WTC11 (cell line): ENCODE measurements at regions not wholly inside any gene's neighbourhood (a gene's known extent, or its start where the extent isn't known, plus 50 kb on each side); places are given as distances from the start of the nearest gene placed in this dataset.

ENCODE experiments used
- ATAC-seq: fragments of 200-7000 bp; cut with Tn5 transposase; 2 replicates; pipeline ENCODE4 v1.10.0; 2021; ENCODE audit warnings: mild to moderate bottlenecking, moderate library complexity
- CTCF ChIA-PET: fragments of 300-600 bp; sonication (Branson Sonifier 250); formaldehyde crosslinking; loops from one replicate; lab custom pipeline; 2021; ENCODE audit warnings: antibody characterized with exemption; lab: Charles Lee
- POLR2A ChIA-PET: fragments of 350-600 bp; sonication (Branson Sonifier 250); formaldehyde crosslinking; loops from one replicate; lab custom pipeline; 2021; ENCODE audit warnings: antibody characterized with exemption; lab: Charles Lee
- DNase-seq: peaks from one replicate; pipeline ENCODE4 v3.0.0; 2021; ENCODE audit warnings: low spot score
- H3K27ac Mint-ChIP-seq: 2 replicates; pipeline ENCODE4 v1.8.0; 2021; ENCODE audit warnings: mixed read lengths
- H3K27me3 Mint-ChIP-seq: 2 replicates; pipeline ENCODE4 v1.8.0; 2021; ENCODE audit warnings: low read depth, mild to moderate bottlenecking, moderate library complexity, mixed read lengths
- H3K36me3 Mint-ChIP-seq: 2 replicates; pipeline ENCODE4 v1.8.0; 2021; ENCODE audit warnings: mixed read lengths
- H3K4me1 Mint-ChIP-seq: 2 replicates; pipeline ENCODE4 v1.8.0; 2022; ENCODE audit warnings: mixed read lengths
- H3K4me3 Mint-ChIP-seq: 2 replicates; pipeline ENCODE4 v1.8.0; 2021; ENCODE audit warnings: mild to moderate bottlenecking, moderate library complexity, mixed read lengths
- H3K9me3 Mint-ChIP-seq: 2 replicates; pipeline ENCODE4 v1.8.0; 2021; ENCODE audit warnings: mixed read lengths
- ATF1 ChIP-seq: sonication (generic); formaldehyde crosslinking; IDR thresholded peaks from 2 replicates; pipeline ENCODE4 v1.8.1; 2023; ENCODE audit warnings: mild to moderate bottlenecking, moderate library complexity, missing genetic modification reagents
- CBFB ChIP-seq: sonication (generic); formaldehyde crosslinking; IDR thresholded peaks from 2 replicates; pipeline ENCODE4 v1.8.1; 2022; ENCODE audit warnings: mild to moderate bottlenecking, low read depth, missing genetic modification reagents
- CTCF ChIP-seq: fragments of 200-600 bp; IDR thresholded peaks from 2 replicates; pipeline ENCODE4 v1.8.0; 2022; ENCODE audit warnings: antibody characterized with exemption
- E2F1 ChIP-seq: sonication (generic); formaldehyde crosslinking; IDR thresholded peaks from 2 replicates; pipeline ENCODE4 v1.8.0; 2022; ENCODE audit warnings: mild to moderate bottlenecking, missing genetic modification reagents
- E2F4 ChIP-seq: sonication (generic); formaldehyde crosslinking; IDR thresholded peaks from 2 replicates; pipeline ENCODE4 v1.8.1; 2022; ENCODE audit warnings: low read depth, mild to moderate bottlenecking, moderate library complexity, missing genetic modification reagents, borderline replicate concordance
- ESRRA ChIP-seq: sonication (generic); formaldehyde crosslinking; IDR thresholded peaks from 2 replicates; pipeline ENCODE4 v1.8.1; 2022; ENCODE audit warnings: mild to moderate bottlenecking, missing genetic modification reagents, borderline replicate concordance
- HMGA2 ChIP-seq: fragments of 250-450 bp; sonication (Bioruptor Pico); IDR thresholded peaks from 2 replicates; pipeline ENCODE4 v1.4.0; 2021; ENCODE audit warnings: mild to moderate bottlenecking, moderate library complexity
- JAZF1 ChIP-seq: fragments of 250-450 bp; sonication (Bioruptor Pico); IDR thresholded peaks from 2 replicates; pipeline ENCODE4 v1.9.0; 2021; ENCODE audit warnings: moderate library complexity, mild to moderate bottlenecking, inconsistent platforms
- MXD4 ChIP-seq: fragments of 250-450 bp; sonication (Bioruptor Pico); IDR thresholded peaks from 2 replicates; pipeline ENCODE4 v1.8.0; 2021; ENCODE audit warnings: mild to moderate bottlenecking, moderate library complexity, borderline replicate concordance
- MYBL2 ChIP-seq: sonication (generic); formaldehyde crosslinking; IDR thresholded peaks from 2 replicates; pipeline ENCODE4 v1.8.1; 2023; ENCODE audit warnings: mild to moderate bottlenecking, moderate library complexity, missing genetic modification reagents
- NFATC4 ChIP-seq: fragments of 250-450 bp; sonication (Bioruptor Pico); IDR thresholded peaks from 2 replicates; pipeline ENCODE4 v1.9.0; 2021; ENCODE audit warnings: mild to moderate bottlenecking
- NFYB ChIP-seq: sonication (generic); formaldehyde crosslinking; conservative IDR thresholded peaks from 2 replicates; pipeline ENCODE4 v1.8.0; 2022; ENCODE audit warnings: low read depth, missing genetic modification reagents
- NR1H2 ChIP-seq: sonication (generic); formaldehyde crosslinking; IDR thresholded peaks from 2 replicates; pipeline ENCODE4 v1.9.0; 2021; ENCODE audit warnings: mild to moderate bottlenecking, moderate library complexity, missing genetic modification reagents
- NR2C2 ChIP-seq: sonication (generic); formaldehyde crosslinking; IDR thresholded peaks from 2 replicates; pipeline ENCODE4 v1.8.0; 2022; ENCODE audit warnings: mild to moderate bottlenecking, missing genetic modification reagents
- NR3C1 ChIP-seq: sonication (generic); formaldehyde crosslinking; conservative IDR thresholded peaks from 2 replicates; pipeline ENCODE4 v1.8.1; 2023; ENCODE audit warnings: low read depth, mild to moderate bottlenecking, missing genetic modification reagents
- RELA ChIP-seq: sonication (generic); formaldehyde crosslinking; IDR thresholded peaks from 2 replicates; pipeline ENCODE4 v1.8.1; 2022; ENCODE audit warnings: missing genetic modification reagents, mild to moderate bottlenecking, borderline replicate concordance
- SP1 ChIP-seq: sonication (generic); formaldehyde crosslinking; conservative IDR thresholded peaks from 2 replicates; pipeline ENCODE4 v1.8.1; 2022; ENCODE audit warnings: missing genetic modification reagents
- TCF7 ChIP-seq: sonication (generic); formaldehyde crosslinking; IDR thresholded peaks from 2 replicates; pipeline ENCODE4 v1.8.0; 2022; ENCODE audit warnings: mild to moderate bottlenecking, low read depth, missing genetic modification reagents, moderate library complexity
- ZNF532 ChIP-seq: fragments of 250-450 bp; sonication (Bioruptor Pico); IDR thresholded peaks from 2 replicates; pipeline ENCODE4 v1.9.0; 2021; ENCODE audit warnings: mild to moderate bottlenecking, borderline replicate concordance
- TF ChIP-seq, protein P1 (sequence below): sonication (generic); formaldehyde crosslinking; conservative IDR thresholded peaks from 2 replicates; pipeline ENCODE4 v1.8.1; 2022; ENCODE audit warnings: mild to moderate bottlenecking, missing genetic modification reagents
- TF ChIP-seq, protein P2 (sequence below): sonication (generic); formaldehyde crosslinking; IDR thresholded peaks from 2 replicates; pipeline ENCODE4 v1.8.1; 2023; ENCODE audit warnings: mild to moderate bottlenecking, missing genetic modification reagents
- TF ChIP-seq, protein P3 (sequence below): fragments of 250-450 bp; sonication (Bioruptor Pico); IDR thresholded peaks from 2 replicates; pipeline ENCODE4 v2.1.2; 2022; ENCODE audit warnings: mild to moderate bottlenecking, moderate library complexity
- TF ChIP-seq, protein P4 (sequence below): sonication (generic); formaldehyde crosslinking; IDR thresholded peaks from 2 replicates; pipeline ENCODE4 v1.8.1; 2023; ENCODE audit warnings: mild to moderate bottlenecking, missing genetic modification reagents, moderate library complexity

DNA sequence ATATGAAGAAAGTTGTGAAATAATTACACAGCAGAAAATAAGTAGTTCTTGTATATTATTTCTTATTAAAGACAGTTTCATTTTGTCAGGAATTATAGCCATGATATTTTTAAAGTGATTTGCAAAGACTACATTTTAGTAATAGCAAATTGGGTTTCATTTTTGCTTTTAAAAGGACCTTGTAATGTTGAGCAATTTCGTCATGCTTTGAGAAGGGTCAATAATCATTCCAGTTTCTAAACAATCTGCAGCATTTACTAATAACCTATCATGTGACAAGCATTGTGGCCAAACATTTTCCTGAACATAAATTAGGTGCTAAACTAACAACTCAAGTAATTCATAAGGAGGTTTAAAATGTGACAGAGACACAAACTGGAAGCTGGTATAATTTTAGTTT is 214.4 kb upstream of the CBLB start (continued):
- TF ChIP-seq ZNF532 (CRISPR knock-in tag) (no peak), E2F4 (CRISPR knock-in tag) (no peak), JAZF1 (CRISPR knock-in tag) (no peak), NR3C1 (CRISPR knock-in tag) (no peak), NFYB (no peak), NFATC4 (CRISPR knock-in tag) (no peak), NR1H2 (CRISPR knock-in tag) (no peak), MYBL2 (CRISPR knock-in tag) (no peak), RELA (no peak), CTCF (no peak)
- TF ChIP-seq, protein P1, sequence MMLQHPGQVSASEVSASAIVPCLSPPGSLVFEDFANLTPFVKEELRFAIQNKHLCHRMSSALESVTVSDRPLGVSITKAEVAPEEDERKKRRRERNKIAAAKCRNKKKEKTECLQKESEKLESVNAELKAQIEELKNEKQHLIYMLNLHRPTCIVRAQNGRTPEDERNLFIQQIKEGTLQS (CRISPR knock-in tag): no peak
- TF ChIP-seq, protein P2, sequence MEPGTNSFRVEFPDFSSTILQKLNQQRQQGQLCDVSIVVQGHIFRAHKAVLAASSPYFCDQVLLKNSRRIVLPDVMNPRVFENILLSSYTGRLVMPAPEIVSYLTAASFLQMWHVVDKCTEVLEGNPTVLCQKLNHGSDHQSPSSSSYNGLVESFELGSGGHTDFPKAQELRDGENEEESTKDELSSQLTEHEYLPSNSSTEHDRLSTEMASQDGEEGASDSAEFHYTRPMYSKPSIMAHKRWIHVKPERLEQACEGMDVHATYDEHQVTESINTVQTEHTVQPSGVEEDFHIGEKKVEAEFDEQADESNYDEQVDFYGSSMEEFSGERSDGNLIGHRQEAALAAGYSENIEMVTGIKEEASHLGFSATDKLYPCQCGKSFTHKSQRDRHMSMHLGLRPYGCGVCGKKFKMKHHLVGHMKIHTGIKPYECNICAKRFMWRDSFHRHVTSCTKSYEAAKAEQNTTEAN (CRISPR knock-in tag): no peak

- no peak for DNase-seq
- ChIA-PET CTCF (no interaction called here), POLR2A (no interaction called here)
- peaks cover 13% of the 10 kb centered on the region for H3K9me3 Mint-ChIP-seq
- H3K36me3 Mint-ChIP-seq: no peaks in the 10 kb centered on the region
- H3K27me3 Mint-ChIP-seq: no peaks in the 10 kb centered on the region
- no peak overlapping the region for H3K4me3 Mint-ChIP-seq
- TF ChIP-seq SP1 (no peak), MXD4 (CRISPR knock-in tag) (no peak), NR3C1 (CRISPR knock-in tag) (no peak), NR2C2 (CRISPR knock-in tag) (no peak), CBFB (no peak), E2F1 (no peak), ATF1 (CRISPR knock-in tag) (no peak), E2F4 (CRISPR knock-in tag) (no peak), ESRRA (CRISPR knock-in tag) (no peak), TCF7 (CRISPR knock-in tag) (no peak), HMGA2 (CRISPR knock-in tag) (no peak)
- TF ChIP-seq, protein P3, sequence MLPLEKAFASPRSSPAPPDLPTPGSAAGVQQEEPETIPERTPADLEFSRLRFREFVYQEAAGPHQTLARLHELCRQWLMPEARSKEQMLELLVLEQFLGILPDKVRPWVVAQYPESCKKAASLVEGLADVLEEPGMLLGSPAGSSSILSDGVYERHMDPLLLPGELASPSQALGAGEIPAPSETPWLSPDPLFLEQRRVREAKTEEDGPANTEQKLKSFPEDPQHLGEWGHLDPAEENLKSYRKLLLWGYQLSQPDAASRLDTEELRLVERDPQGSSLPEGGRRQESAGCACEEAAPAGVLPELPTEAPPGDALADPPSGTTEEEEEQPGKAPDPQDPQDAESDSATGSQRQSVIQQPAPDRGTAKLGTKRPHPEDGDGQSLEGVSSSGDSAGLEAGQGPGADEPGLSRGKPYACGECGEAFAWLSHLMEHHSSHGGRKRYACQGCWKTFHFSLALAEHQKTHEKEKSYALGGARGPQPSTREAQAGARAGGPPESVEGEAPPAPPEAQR: no peak
- TF ChIP-seq, protein P4, sequence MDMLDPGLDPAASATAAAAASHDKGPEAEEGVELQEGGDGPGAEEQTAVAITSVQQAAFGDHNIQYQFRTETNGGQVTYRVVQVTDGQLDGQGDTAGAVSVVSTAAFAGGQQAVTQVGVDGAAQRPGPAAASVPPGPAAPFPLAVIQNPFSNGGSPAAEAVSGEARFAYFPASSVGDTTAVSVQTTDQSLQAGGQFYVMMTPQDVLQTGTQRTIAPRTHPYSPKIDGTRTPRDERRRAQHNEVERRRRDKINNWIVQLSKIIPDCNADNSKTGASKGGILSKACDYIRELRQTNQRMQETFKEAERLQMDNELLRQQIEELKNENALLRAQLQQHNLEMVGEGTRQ (CRISPR knock-in tag): no peak
- ATAC-seq: no peak
- no peaks in the 10 kb centered on the region for H3K4me1 Mint-ChIP-seq
- no peak overlapping the region for H3K27ac Mint-ChIP-seq
Observed at GRCh38 chr3:106083854-106084253, 215.0 kb upstream of the CBLB start.
